HG02623 (cell line): ENCODE measurements at regions not wholly inside any gene's neighbourhood (a gene's known extent, or its start where the extent isn't known, plus 50 kb on each side); places are given as distances from the start of the nearest gene placed in this dataset.

Experiments used
- ATAC-seq: cut with Tn5 transposase; IDR thresholded peaks from one replicate; pipeline ENCODE4 v1.9.1; 2021; ENCODE audit warnings: moderate library complexity; ENCODE audit not compliant: unreplicated experiment

- ATAC-seq: no peak
Observed at GRCh38 chr5:58258984-58259684, 200.8 kb downstream of the PLK2 start.

- ATAC-seq: no peak
Observed at GRCh38 chr5:58255970-58256369, 203.9 kb downstream of the PLK2 start.

DNA sequence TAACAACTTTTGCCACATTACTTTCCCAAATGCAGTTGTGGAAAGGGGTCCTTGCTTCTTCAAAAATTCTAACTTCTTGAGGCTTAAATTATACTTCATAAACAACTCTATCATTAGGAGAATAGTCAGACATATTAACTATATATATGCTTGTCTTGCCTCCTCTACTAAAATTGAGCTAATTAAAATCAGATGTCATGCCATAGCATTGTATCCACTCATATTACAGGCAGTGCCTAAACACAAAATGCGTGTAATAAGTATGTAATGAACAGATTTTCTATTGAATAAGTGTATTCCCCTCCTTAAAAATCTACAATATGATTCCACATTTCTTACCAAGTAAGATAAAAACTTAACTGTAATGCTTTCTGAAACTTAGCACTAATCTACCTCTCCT is 204.5 kb downstream of the PLK2 start:
- ATAC-seq: no peak

- ATAC-seq: no peak
Observed at GRCh38 chr5:58248221-58248620, 211.7 kb downstream of the PLK2 start.

GRCh38 chr5:58246461-58246944 is 213.4 kb downstream of the PLK2 start:
- ATAC-seq: no peak

DNA sequence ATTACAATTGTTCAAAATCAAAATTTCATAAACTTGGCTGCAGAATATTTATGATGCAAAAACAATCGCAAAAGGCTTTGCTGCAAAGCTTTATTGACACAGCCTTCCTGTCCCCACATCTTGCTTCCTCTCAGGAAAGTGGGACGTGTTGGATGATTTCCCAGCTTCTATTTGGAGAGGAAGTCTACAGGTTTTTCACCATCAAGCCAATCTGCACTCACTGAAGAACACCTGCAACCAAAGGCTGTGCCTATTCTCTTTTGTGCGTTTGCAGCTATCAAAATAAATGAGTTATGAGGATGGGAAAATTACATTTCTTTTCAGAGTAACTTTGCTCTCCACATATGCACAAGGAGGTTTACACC is 214.4 kb downstream of the PLK2 start:
- ATAC-seq: no peak

DNA sequence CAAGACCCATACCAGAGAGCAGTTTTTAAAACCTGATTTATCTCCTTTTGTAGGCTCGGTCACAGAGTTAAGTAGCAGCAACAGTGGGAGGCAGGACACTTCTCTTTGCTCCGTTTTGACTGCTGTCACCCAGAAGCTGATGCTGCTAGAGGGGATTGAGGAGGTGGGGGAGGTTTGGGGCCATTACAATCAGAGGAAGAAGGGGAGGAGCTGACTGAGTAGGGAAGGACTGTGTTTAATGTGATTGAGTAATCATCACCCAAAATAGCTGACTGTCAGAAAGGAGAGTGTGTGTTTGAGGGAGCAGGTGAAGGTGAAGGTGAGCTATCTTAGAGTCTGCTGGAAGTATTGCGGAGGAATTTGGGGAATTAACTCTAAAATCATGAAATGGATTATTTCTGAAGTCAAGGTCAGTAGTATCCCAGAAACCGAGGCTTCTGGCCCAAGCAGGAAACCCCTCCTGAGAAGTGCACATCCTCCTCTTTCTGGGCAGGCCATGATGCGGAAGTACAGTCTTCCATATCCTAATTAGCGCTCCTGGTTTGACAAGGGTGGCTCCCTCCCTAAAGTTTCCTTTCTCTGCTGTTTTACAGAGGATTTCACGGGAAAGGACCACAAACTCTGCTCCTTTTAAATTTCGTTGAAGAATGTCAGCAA is 214.9 kb downstream of the PLK2 start:
- no peak for ATAC-seq

GRCh38 chr5:58241389-58241788 is 218.5 kb downstream of the PLK2 start:
- ATAC-seq: no peak

DNA sequence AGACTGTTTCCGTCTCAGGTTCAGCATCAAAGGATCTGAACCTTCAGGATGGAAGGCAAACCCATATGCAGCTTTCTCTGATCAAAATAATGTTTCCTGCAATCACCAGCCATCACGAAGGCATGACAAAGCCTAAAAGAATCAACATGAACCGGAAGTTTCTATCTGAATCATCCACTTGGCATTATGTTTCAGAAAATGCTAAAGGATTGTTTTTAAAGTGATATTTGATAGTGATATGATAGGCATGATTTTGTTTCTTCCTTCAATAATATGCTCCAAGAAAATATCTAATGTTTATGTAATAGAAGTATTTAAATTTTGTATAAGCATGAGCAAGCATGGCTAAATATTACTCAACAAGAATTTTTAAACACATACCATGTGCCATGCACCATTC is 219.6 kb downstream of the PLK2 start:
- ATAC-seq: no peak

- no peak for ATAC-seq
Observed at GRCh38 chr5:58239731-58240130, 220.2 kb downstream of the PLK2 start.

- no peak for ATAC-seq
Observed at GRCh38 chr5:58239045-58239444, 220.8 kb downstream of the PLK2 start.

- ATAC-seq: no peak
Observed at GRCh38 chr5:58236498-58236897, 223.4 kb downstream of the PLK2 start.

DNA sequence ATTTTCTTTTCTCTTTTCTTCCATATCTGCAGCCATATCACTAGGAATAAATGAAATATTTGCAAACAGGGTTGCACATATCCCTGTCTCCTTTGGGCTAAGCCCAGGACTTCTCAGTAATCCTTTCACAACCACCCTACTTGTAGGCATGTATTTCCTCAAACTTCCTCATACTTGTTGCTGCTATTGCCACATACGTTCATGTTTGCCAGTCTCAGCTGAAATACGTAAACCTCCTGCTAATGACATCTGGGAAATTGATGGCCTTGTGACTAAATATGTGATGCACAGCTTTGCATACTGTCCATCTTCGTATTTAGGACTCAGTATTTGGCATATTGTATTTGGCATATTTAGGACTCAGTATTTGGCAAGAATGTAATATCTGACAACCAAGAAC is 224.6 kb downstream of the PLK2 start:
- ATAC-seq: no peak

DNA sequence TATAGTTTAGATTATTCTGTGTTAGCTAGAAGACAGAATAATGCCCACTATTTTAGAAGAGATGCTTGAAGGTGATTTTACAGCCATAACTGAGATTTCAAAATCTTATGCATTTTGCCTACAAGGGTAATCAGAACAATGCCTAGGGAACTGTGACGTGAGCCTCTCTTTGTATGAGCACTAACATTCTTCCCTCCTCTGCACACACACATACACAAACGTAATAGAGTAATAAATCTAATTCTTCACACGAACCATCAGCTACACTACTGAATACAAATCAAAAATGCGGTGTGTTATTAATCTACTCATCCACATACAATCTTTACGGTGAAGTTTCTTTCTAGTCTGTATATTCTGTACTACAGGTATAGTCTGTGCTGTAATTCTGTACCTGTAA is 227.8 kb downstream of the PLK2 start:
- ATAC-seq: no peak

GRCh38 chr5:58231041-58231440 is 228.8 kb downstream of the PLK2 start:
- no peak for ATAC-seq

DNA sequence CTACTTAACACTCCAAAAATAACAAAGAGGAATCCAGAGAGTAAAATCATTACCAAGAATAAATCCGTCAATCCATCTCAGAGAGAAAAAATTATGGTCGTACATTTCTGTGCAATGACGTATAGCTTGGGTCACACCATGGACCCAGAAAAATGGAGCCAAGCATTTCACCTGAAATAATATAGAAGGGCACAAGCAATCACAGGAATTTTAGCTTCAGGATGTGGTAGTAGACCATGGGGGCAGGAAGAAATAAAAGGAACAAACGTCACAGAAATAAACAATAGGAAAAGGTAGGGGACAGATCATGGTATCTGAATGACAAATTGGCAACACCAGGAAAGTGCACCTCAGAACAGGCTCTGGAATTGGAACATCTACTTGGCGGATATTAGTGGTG is 231.0 kb downstream of the PLK2 start:
- no peak for ATAC-seq

DNA sequence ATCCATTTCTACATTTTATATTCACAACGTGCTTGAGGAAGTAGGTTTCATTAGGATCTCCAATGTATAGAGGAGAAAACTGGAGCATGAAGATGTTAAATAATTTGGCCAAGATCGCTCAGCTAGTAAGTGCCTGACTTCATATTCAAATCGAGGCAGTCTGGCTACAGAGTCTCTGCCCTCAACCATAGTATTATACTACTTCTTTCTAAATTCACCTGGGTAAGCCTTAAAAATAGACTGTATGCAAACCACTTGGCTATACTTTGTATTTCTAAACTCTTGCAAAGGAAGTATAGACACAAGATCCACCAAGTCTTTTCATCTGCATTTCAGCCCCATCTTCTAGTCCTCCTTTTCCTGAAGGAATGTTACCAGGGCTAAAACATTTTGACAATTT is 232.0 kb downstream of the PLK2 start:
- ATAC-seq: no peak

- ATAC-seq: no peak
Observed at GRCh38 chr5:58224661-58225060, 235.2 kb downstream of the PLK2 start.

DNA sequence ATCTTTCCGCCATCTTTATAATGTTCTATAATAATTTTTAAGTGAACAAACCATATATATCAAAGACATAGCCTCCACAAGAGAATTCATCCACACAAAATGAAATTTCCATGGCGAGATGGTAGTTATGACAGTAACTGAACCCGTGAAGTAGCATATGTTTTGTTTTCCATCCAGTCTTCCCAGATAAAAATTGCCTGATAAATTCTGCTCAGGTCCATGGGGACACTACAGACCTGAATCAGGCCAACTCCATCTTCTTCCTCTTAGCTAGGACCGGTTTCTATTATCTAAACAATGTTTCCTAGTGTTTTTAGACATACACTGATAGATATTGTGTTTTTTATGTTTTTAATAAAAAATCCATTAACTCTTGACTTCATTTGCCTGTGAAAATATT is 235.7 kb downstream of the PLK2 start:
- no peak for ATAC-seq

DNA sequence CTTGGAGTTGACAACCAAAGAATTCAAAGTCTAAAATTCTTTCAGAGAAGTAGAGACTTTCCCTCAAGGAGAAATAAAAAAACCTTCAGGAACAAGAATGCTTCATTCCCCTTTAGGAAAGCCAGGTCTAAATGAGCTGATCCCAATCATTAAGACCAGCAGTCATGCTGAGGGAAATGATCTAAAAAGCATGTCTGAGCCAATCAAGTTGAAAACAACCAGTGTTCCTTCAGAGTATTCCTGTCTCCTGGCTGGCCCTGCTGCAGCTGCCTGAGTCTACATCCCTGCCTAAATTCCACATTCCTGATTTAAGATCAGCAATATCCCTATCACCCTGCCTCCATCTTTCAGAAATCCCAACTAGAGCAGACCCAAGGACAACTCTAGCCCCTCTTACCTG is 244.5 kb downstream of the PLK2 start:
- ATAC-seq: no peak

- no peak for ATAC-seq
Observed at GRCh38 chr5:58211441-58211840, 248.4 kb downstream of the PLK2 start.

DNA sequence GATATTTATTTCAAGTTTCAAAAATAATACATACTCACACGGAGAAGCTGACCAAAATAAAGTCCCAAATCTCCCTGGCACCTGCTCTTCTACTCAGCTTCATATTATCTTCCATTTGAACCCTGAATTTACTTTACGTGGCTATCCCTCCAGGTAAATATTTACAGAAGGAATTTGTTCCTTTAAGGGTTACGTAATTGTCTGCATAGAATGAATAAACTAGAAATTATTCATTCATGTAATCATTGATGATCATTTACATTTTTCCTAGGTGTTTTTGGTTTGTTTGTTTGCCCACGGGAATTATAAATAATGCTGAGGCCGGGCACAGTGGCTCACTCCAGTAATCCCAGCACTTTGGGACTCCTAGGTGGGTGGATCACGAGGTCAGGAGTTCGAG is 251.2 kb downstream of the PLK2 start:
- ATAC-seq: no peak

GRCh38 chr5:58207076-58207475 is 252.8 kb downstream of the PLK2 start:
- ATAC-seq: no peak
